Peyer's patch (tissue), 4 donors: ENCODE measurements at regions not wholly inside any gene's neighbourhood (a gene's known extent, or its start where the extent isn't known, plus 50 kb on each side); places are given as distances from the start of the nearest gene placed in this dataset.
A peak's percentile ranks its signal among the peaks of the same experiment; 100 is the strongest.

Experiments used
- DNase-seq, 3 donors: peaks; one replicate each; pipeline ENCODE4 v3.0.0-alpha.2; 2017 to 2019
- H3K27ac ChIP-seq, 4 donors: fragments of 200-600 bp; sonication (generic); one replicate each; pipeline ENCODE4 v1.5.1; 2016 to 2019
- H3K27me3 ChIP-seq, 2 donors: fragments of 200-600 bp; sonication (generic); one replicate each; pipeline ENCODE4 v1.5.1; 2019
- H3K36me3 ChIP-seq, 3 donors: fragments of 200-600 bp; sonication (generic); one replicate each; pipeline ENCODE4 v1.5.1; 2016 to 2019
- H3K4me1 ChIP-seq, 4 donors: fragments of 200-600 bp; sonication (generic); one replicate each; pipeline ENCODE4 v1.5.1; 2016 to 2019
- H3K4me3 ChIP-seq, 4 donors: fragments of 200-600 bp; sonication (generic); 1 replicate in 3 of 4; 2 replicates in 1 of 4; pipeline ENCODE4 v1.5.1; 2016 to 2019; ENCODE audit warnings: mild to moderate bottlenecking in 1 of 4
- H3K9me3 ChIP-seq, 4 donors: fragments of 200-600 bp; sonication (generic); one replicate each; pipeline ENCODE4 v1.5.1; 2016 to 2019; ENCODE audit warnings: mild to moderate bottlenecking in 1 of 4
- CTCF ChIP-seq, 6 experiments: fragments of 450-650 bp in 4 of 6; fragments of 200-600 bp in 2 of 6; sonication (generic) in 1 of 6; IDR thresholded peaks; one replicate each; pipeline ENCODE4 v1.5.1; 2017 to 2019; ENCODE audit warnings: antibody characterized with exemption in 6 of 6, mild to moderate bottlenecking in 3 of 6, moderate library complexity in 1 of 6
- POLR2A ChIP-seq, 2 donors: fragments of 450-650 bp; IDR thresholded peaks; one replicate each; pipeline ENCODE4 v1.5.1; 2017; ENCODE audit warnings: antibody characterized with exemption in 2 of 2, mild to moderate bottlenecking in 2 of 2, moderate library complexity in 2 of 2

- H3K27me3 ChIP-seq: no peaks in the 10 kb centered on the region
- H3K4me3 ChIP-seq: no peak overlapping the region
- TF ChIP-seq POLR2A (IDR thresholded peaks at IDR 0.05) (no peak), CTCF (IDR thresholded peaks at IDR 0.05) (no peak)
- H3K36me3 ChIP-seq: no peaks in the 10 kb centered on the region
- no peaks in the 10 kb centered on the region for H3K4me1 ChIP-seq
- DNase-seq: no peak
- no peaks in the 10 kb centered on the region for H3K9me3 ChIP-seq
- no peak overlapping the region for H3K27ac ChIP-seq
Measured at GRCh38 chr9:31774571-31774970, 609.9 kb upstream of the ACO1 start.

GRCh38 chr9:31776471-31776870, 608.0 kb upstream of the ACO1 start:
- no peak for TF ChIP-seq POLR2A (IDR thresholded peaks at IDR 0.05)
- no peak for TF ChIP-seq CTCF (IDR thresholded peaks at IDR 0.05)
- no peaks in the 10 kb centered on the region for H3K4me1 ChIP-seq
- H3K27me3 ChIP-seq: no peaks in the 10 kb centered on the region
- no peak overlapping the region for H3K27ac ChIP-seq
- DNase-seq: no peak
- H3K36me3 ChIP-seq: no peaks in the 10 kb centered on the region
- H3K4me3 ChIP-seq: no peak overlapping the region
- peaks cover 0 to 8% (median 2%) of the 10 kb centered on the region in 4 donors for H3K9me3 ChIP-seq

GRCh38 chr9:31783491-31783890, 601.0 kb upstream of the ACO1 start:
- no peak for DNase-seq
- TF ChIP-seq CTCF (IDR thresholded peaks at IDR 0.05) (no peak), POLR2A (IDR thresholded peaks at IDR 0.05) (no peak)
- Histone ChIP-seq H3K9me3 (peaks cover 0 to 8% (median 2%) of the 10 kb centered on the region in 4 donors), H3K4me1 (no peaks in the 10 kb centered on the region), H3K27ac (no peak overlapping the region), H3K36me3 (no peaks in the 10 kb centered on the region), H3K27me3 (no peaks in the 10 kb centered on the region), H3K4me3 (no peak overlapping the region)

GRCh38 chr9:31790720-31791119, 593.7 kb upstream of the ACO1 start:
- TF ChIP-seq POLR2A (IDR thresholded peaks at IDR 0.05): no peak

GRCh38 chr9:31799953-31800609, 584.4 kb upstream of the ACO1 start:
- Histone ChIP-seq H3K4me3 (no peak overlapping the region), H3K27ac (no peak overlapping the region), H3K9me3 (no peaks in the 10 kb centered on the region), H3K27me3 (no peaks in the 10 kb centered on the region), H3K4me1 (no peaks in the 10 kb centered on the region), H3K36me3 (no peaks in the 10 kb centered on the region)
- TF ChIP-seq CTCF (IDR thresholded peaks at IDR 0.05) (peak in 4 of 6 experiments; percentile 26 to 42 (median 32)), POLR2A (IDR thresholded peaks at IDR 0.05) (no peak)
- no peak for DNase-seq

More at GRCh38 chr9:31790720-31791119, 593.7 kb upstream of the ACO1 start:
- no peaks in the 10 kb centered on the region for H3K4me1 ChIP-seq
- H3K36me3 ChIP-seq: no peaks in the 10 kb centered on the region
- no peak for DNase-seq
- H3K9me3 ChIP-seq: no peaks in the 10 kb centered on the region
- H3K27ac ChIP-seq: no peak overlapping the region
- no peak overlapping the region for H3K4me3 ChIP-seq
- no peaks in the 10 kb centered on the region for H3K27me3 ChIP-seq

GRCh38 chr9:31807574-31808256, 576.7 kb upstream of the ACO1 start:
- Histone ChIP-seq H3K27me3 (no peaks in the 10 kb centered on the region), H3K4me1 (no peaks in the 10 kb centered on the region), H3K27ac (no peak overlapping the region), H3K36me3 (no peaks in the 10 kb centered on the region), H3K9me3 (no peaks in the 10 kb centered on the region), H3K4me3 (no peak overlapping the region)
- no peak for TF ChIP-seq CTCF (IDR thresholded peaks at IDR 0.05)
- TF ChIP-seq POLR2A (IDR thresholded peaks at IDR 0.05): no peak
- no peak for DNase-seq
